SH-SY5Y (cell line): ENCODE measurements at regions not wholly inside any gene's neighbourhood (a gene's known extent, or its start where the extent isn't known, plus 50 kb on each side); places are given as distances from the start of the nearest gene placed in this dataset.

Experiments
- GATA2 ChIP-seq: IDR thresholded peaks from 2 replicates; pipeline ENCODE4 v1.6.1; 2011; ENCODE audit warnings: mild to moderate bottlenecking, low read depth, low read length
- GATA3 ChIP-seq: IDR thresholded peaks from 2 replicates; pipeline ENCODE4 v1.6.1; 2011; ENCODE audit warnings: low read depth, mild to moderate bottlenecking, low read length, moderate library complexity

DNA sequence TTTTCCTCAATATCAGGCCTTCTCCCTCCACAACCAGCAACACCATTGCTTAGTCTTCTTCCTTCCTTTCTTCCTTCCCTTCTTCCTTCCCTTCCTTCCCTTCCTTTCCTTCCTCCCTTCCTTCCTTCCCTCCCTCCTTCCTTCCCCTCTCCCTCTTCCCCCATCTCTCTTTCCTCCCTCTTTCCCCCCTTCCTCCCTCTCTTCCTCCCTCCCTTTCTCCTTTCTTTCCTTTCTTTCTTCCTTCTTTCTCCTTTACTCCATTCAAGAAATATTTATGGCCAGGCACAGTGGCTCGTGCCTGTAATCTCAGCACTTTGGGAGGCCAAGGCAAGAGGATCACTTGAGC is 66.4 kb upstream of the SIRPA start:
- no peak for TF ChIP-seq GATA2
- no peak for TF ChIP-seq GATA3
